Inflammatory macrophage treated with lipopolysaccharide for 1 hour (primary cell): ENCODE measurements at regions not wholly inside any gene's neighbourhood (a gene's known extent, or its start where the extent isn't known, plus 50 kb on each side); places are given as distances from the start of the nearest gene placed in this dataset.
"Not testable (repeated sequence)": the region's sequence is repeated elsewhere in the genome, so short reads cannot be mapped to it uniquely, and the experiment has no call there.

ENCODE experiments used
- DNase-seq, 2 donors: peaks; one replicate each; pipeline ENCODE4 v3.0.0-alpha.2; 2020 to 2022

GRCh38 chr15:84094720-84095119 is 140.9 kb upstream of the GOLGA6L4 start:
- not testable (repeated sequence) for DNase-seq

- not testable (repeated sequence) for DNase-seq
Measured at GRCh38 chr15:84097053-84097452, 138.5 kb upstream of the GOLGA6L4 start.

- no peak for DNase-seq
Measured at GRCh38 chr15:84098604-84099003, 137.0 kb upstream of the GOLGA6L4 start.

- peak; percentile 70 to 84 for DNase-seq
Measured at GRCh38 chr15:84099181-84099580, 136.4 kb upstream of the GOLGA6L4 start.

- no peak for DNase-seq
Measured at GRCh38 chr15:84103345-84103744, 132.2 kb upstream of the GOLGA6L4 start.

GRCh38 chr15:84104853-84105252 is 130.7 kb upstream of the GOLGA6L4 start:
- no peak for DNase-seq

GRCh38 chr15:84108728-84109127 is 126.8 kb upstream of the GOLGA6L4 start:
- DNase-seq = no peak

GRCh38 chr15:84111575-84111974 is 124.0 kb upstream of the GOLGA6L4 start:
- DNase-seq = no peak

GRCh38 chr15:84112025-84112424 is 123.5 kb upstream of the GOLGA6L4 start:
- DNase-seq = no peak

GRCh38 chr15:84113919-84114318 is 121.7 kb upstream of the GOLGA6L4 start:
- no peak for DNase-seq

GRCh38 chr15:84114680-84115079 is 120.9 kb upstream of the GOLGA6L4 start:
- not testable (repeated sequence) for DNase-seq

GRCh38 chr15:84119351-84119750 is 116.2 kb upstream of the GOLGA6L4 start:
- not testable (repeated sequence) for DNase-seq

GRCh38 chr15:84120903-84121302 is 114.7 kb upstream of the GOLGA6L4 start:
- not testable (repeated sequence) for DNase-seq

GRCh38 chr15:84128706-84129105 is 106.9 kb upstream of the GOLGA6L4 start:
- not testable (repeated sequence) for DNase-seq

GRCh38 chr15:84130098-84130831 is 105.3 kb upstream of the GOLGA6L4 start:
- not testable (repeated sequence) for DNase-seq

- not testable (repeated sequence) for DNase-seq
Measured at GRCh38 chr15:84135931-84136456, 99.6 kb upstream of the GOLGA6L4 start.

GRCh38 chr15:84142888-84143337 is 92.7 kb upstream of the GOLGA6L4 start:
- peak; percentile 64 to 94 for DNase-seq

- DNase-seq = no peak
Measured at GRCh38 chr15:84143753-84144314, 91.7 kb upstream of the GOLGA6L4 start.

GRCh38 chr15:84144946-84145345 is 90.6 kb upstream of the GOLGA6L4 start:
- not testable (repeated sequence) for DNase-seq

GRCh38 chr15:84146299-84146698 is 89.3 kb upstream of the GOLGA6L4 start:
- not testable (repeated sequence) for DNase-seq

- DNase-seq = not testable (repeated sequence)
Measured at GRCh38 chr15:84147307-84147706, 88.3 kb upstream of the GOLGA6L4 start.

GRCh38 chr15:84151205-84151931 is 84.2 kb upstream of the GOLGA6L4 start:
- DNase-seq = no peak

GRCh38 chr15:84152381-84152979 is 83.1 kb upstream of the GOLGA6L4 start:
- not testable (repeated sequence) for DNase-seq
